Prostate gland (tissue), 2 donors: ENCODE measurements at regions not wholly inside any gene's neighbourhood (a gene's known extent, or its start where the extent isn't known, plus 50 kb on each side); places are given as distances from the start of the nearest gene placed in this dataset.

Experiments used
- POLR2A ChIP-seq: fragments of 450-650 bp; IDR thresholded peaks from one replicate; pipeline ENCODE4 v1.6.1; 2016; ENCODE audit warnings: antibody characterized with exemption, mild to moderate bottlenecking
- POLR2AphosphoS5 ChIP-seq: sonication (generic); formaldehyde crosslinking; IDR thresholded peaks from one replicate; pipeline ENCODE4 v1.6.1; 2017; ENCODE audit warnings: antibody characterized with exemption
- TF ChIP-seq, protein P1 (sequence below), 4 experiments: fragments of 200-600 bp in 2 of 4; fragments of 450-650 bp in 2 of 4; sonication (generic) in 2 of 4; IDR thresholded peaks; 1 replicate in 3 of 4; 2 replicates in 1 of 4; pipeline ENCODE4 v1.5.1; 2016 to 2019; ENCODE audit warnings: antibody characterized with exemption in 4 of 4, mild to moderate bottlenecking in 2 of 4, moderate library complexity in 2 of 4

DNA sequence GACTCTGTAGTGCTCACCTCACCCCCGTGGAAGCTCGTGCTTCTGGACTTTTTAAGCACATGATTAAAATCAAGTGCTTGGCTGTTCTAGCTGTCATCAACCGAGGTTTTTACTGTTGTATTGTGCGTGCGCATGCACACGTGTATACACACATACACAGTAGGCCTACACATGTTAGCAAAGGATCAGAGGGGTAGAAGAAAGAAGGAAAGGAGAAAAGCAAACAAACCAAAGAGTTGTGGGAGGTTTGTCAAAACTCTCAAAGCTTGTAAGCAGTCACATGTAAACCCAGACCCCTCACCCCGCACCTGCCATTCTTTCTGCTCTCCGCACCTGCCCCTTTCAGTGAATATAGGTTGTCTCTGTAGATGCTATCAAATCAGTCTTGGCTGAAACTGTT, 311.8 kb downstream of the HS3ST1 start:
- TF ChIP-seq POLR2A (no peak), POLR2AphosphoS5 (no peak)
- TF ChIP-seq, protein P1, sequence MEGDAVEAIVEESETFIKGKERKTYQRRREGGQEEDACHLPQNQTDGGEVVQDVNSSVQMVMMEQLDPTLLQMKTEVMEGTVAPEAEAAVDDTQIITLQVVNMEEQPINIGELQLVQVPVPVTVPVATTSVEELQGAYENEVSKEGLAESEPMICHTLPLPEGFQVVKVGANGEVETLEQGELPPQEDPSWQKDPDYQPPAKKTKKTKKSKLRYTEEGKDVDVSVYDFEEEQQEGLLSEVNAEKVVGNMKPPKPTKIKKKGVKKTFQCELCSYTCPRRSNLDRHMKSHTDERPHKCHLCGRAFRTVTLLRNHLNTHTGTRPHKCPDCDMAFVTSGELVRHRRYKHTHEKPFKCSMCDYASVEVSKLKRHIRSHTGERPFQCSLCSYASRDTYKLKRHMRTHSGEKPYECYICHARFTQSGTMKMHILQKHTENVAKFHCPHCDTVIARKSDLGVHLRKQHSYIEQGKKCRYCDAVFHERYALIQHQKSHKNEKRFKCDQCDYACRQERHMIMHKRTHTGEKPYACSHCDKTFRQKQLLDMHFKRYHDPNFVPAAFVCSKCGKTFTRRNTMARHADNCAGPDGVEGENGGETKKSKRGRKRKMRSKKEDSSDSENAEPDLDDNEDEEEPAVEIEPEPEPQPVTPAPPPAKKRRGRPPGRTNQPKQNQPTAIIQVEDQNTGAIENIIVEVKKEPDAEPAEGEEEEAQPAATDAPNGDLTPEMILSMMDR (IDR thresholded peaks at IDR 0.05): no peak
